BJ (cell line): ENCODE measurements at regions not wholly inside any gene's neighbourhood (a gene's known extent, or its start where the extent isn't known, plus 50 kb on each side); places are given as distances from the start of the nearest gene placed in this dataset.

Source experiments
- CTCF ChIA-PET: fragments of 350-600 bp; formaldehyde crosslinking; extraction: SDS; loops from one replicate; lab custom pipeline; 2021; ENCODE audit warnings: antibody characterized with exemption, inconsistent platforms; lab: Yijun Ruan, JAX
- POLR2A ChIA-PET: fragments of 300-600 bp; sonication (Branson Sonifier 250); formaldehyde crosslinking; extraction: SDS; loops from one replicate; lab custom pipeline; 2021; ENCODE audit warnings: antibody characterized with exemption; lab: Charles Lee
- DNase-seq: peaks from one replicate; pipeline ENCODE4 v3.0.0-alpha.2; 2011; ENCODE audit warnings: low read depth
- H3K27me3 ChIP-seq: 2 replicates; pipeline ENCODE4 v1.6.0; 2011; ENCODE audit warnings: low read length; ENCODE audit not compliant: control insufficient read depth, insufficient read depth
- H3K36me3 ChIP-seq: 2 replicates; pipeline ENCODE4 v1.5.1; 2011; ENCODE audit warnings: low read length; ENCODE audit not compliant: control insufficient read depth, insufficient read depth
- H3K4me3 ChIP-seq: 2 replicates; pipeline ENCODE4 v1.5.1; 2011; ENCODE audit warnings: low read depth, mild to moderate bottlenecking, control low read depth, low read length
- TF ChIP-seq, protein P1 (sequence below): IDR thresholded peaks from 2 replicates; pipeline ENCODE4 v1.5.1; 2011; ENCODE audit warnings: low read depth, mild to moderate bottlenecking, control low read depth, inconsistent platforms, low read length, moderate library complexity; ENCODE audit not compliant: insufficient read depth

DNA sequence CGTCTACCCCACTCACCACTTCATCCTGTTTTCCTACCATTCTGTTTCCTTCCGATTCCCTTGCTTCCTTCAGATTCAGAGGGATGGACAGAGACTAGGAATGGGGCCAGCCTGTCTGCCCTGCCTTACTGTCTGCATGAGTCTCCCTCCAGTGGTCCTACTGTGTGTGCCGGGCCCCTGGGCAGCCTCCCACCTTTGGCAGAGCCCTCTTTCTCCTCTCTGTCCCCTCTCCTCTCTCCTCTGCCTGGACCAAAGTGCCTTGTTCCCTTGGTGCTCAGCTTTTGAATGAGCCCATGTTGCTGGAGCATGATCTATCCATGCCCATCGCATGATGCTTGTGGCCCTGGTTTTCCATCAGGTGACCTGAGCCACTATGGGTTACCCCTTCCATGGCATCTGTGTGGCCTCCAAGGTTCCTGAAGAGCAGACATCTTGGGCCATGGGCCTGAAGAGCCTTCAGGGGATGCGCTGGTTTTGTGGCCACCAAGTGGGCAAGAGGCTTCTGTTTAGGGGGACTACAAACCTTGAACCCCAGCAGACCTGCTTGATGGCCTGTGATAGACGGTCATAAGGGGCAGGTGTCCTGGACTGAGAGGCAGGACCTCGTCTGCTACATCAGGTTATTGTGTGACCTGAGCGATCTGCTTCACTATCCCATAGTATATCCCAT, 54.2 kb upstream of the BCL11B start:
- ChIA-PET POLR2A (no interaction called here), CTCF (no interaction called here)
- DNase-seq = no peak
- H3K27me3 ChIP-seq = no peaks in the 10 kb centered on the region
- H3K4me3 ChIP-seq = no peak overlapping the region
- TF ChIP-seq, protein P1, sequence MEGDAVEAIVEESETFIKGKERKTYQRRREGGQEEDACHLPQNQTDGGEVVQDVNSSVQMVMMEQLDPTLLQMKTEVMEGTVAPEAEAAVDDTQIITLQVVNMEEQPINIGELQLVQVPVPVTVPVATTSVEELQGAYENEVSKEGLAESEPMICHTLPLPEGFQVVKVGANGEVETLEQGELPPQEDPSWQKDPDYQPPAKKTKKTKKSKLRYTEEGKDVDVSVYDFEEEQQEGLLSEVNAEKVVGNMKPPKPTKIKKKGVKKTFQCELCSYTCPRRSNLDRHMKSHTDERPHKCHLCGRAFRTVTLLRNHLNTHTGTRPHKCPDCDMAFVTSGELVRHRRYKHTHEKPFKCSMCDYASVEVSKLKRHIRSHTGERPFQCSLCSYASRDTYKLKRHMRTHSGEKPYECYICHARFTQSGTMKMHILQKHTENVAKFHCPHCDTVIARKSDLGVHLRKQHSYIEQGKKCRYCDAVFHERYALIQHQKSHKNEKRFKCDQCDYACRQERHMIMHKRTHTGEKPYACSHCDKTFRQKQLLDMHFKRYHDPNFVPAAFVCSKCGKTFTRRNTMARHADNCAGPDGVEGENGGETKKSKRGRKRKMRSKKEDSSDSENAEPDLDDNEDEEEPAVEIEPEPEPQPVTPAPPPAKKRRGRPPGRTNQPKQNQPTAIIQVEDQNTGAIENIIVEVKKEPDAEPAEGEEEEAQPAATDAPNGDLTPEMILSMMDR = no peak
- no peaks in the 10 kb centered on the region for H3K36me3 ChIP-seq

DNA sequence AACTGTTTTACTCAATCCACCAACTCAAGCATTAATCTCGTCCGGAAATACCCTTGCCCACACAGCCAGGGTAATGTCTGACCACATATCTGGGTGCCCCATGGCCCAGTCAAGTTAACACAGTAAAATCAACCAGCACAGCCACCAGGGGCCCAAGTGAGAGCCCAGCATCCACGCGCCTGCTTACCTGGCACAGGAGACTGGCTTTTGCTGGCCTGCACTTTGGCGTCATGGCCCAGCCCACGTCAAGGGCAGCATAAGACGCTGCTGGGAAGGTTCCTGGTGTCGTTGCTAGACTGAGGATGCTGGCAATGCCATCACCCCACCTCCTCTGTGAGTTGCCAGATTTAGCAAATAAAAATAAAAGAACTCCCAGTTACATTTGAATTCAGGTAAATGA, 53.6 kb upstream of the BCL11B start:
- TF ChIP-seq, protein P1 = no peak
- no peaks in the 10 kb centered on the region for H3K27me3 ChIP-seq
- no peak overlapping the region for H3K4me3 ChIP-seq
- H3K36me3 ChIP-seq = no peaks in the 10 kb centered on the region
- DNase-seq = no peak
- ChIA-PET POLR2A (no interaction called here), CTCF (no interaction called here)

- ChIA-PET CTCF (no interaction called here), POLR2A (no interaction called here)
- no peak for DNase-seq
- no peak overlapping the region for H3K4me3 ChIP-seq
- no peaks in the 10 kb centered on the region for H3K36me3 ChIP-seq
- H3K27me3 ChIP-seq = no peaks in the 10 kb centered on the region
- TF ChIP-seq, protein P1 = no peak
Observed at GRCh38 chr14:99325016-99325415, 53.0 kb upstream of the BCL11B start.

DNA sequence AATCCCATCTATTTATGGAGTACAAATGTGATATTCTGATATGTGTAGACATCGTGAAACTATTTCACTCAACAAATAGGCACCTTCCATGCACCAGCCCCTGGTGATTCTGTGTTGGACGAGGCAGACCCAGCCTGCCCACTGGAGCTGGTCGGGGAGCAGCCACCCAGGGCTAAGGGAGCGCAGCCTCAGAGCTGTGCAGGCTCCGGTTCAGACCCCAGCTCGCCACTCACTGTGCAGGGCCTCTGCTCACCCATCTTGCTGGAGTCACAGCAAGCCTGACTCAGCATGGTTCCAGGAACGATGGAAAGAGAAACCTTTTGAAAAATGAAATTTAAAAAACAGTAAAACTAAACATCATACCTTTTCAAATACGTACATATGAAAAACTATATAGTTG, 52.3 kb upstream of the BCL11B start:
- ChIA-PET CTCF (no interaction called here), POLR2A (no interaction called here)
- TF ChIP-seq, protein P1 = no peak
- Histone ChIP-seq H3K36me3 (no peaks in the 10 kb centered on the region), H3K4me3 (no peak overlapping the region), H3K27me3 (no peaks in the 10 kb centered on the region)
- no peak for DNase-seq

DNA sequence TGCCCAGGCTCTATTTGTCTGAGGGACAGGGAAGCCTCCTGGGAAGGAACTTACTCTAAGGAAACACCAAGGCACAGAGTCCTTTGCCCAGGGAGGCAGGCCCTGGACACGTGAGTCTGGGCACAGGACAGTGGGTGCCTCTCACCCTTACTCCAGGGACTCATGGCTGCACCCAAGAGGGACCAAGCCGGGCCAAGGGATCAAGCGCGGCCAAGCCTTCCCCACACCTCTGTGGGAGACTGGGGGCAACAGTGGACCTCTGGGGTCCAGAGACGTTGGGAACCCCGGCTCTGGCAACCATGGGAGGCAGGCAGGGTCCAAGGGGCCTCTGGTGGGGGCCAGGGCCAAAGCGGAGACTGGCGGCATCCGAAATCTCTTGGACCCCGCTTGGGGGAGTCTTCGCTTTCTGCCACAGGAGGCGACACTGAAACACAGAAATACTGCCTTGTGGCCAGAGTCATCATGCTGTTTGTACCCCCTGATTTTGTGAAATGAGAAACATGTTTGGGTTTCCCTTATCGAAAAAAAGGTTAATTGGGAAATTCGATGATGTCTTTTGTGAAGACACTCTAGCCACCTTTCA, 51.7 kb upstream of the BCL11B start:
- no peak for DNase-seq
- ChIA-PET CTCF (no interaction called here), POLR2A (no interaction called here)
- Histone ChIP-seq H3K27me3 (no peaks in the 10 kb centered on the region), H3K4me3 (no peak overlapping the region), H3K36me3 (no peaks in the 10 kb centered on the region)
- TF ChIP-seq, protein P1 = no peak
